HFFc6 (cell line): ENCODE measurements at regions not wholly inside any gene's neighbourhood (a gene's known extent, or its start where the extent isn't known, plus 50 kb on each side); places are given as distances from the start of the nearest gene placed in this dataset.
"Not testable (repeated sequence)": the region's sequence is repeated elsewhere in the genome, so short reads cannot be mapped to it uniquely, and the experiment has no call there.

ENCODE experiments used
- DNase-seq: peaks from one replicate; pipeline ENCODE4 v3.0.0-alpha.2; 2018
- H3K27ac Mint-ChIP-seq: 2 replicates; pipeline ENCODE4 v1.8.0; 2020; ENCODE audit warnings: mild to moderate bottlenecking, mixed read lengths
- H3K27me3 Mint-ChIP-seq: 2 replicates; pipeline ENCODE4 v1.8.0; 2021; ENCODE audit warnings: mild to moderate bottlenecking, moderate library complexity, mixed read lengths; ENCODE audit not compliant: insufficient read depth
- H3K36me3 Mint-ChIP-seq: 2 replicates; pipeline ENCODE4 v1.8.0; 2021; ENCODE audit warnings: low read depth, mixed read lengths
- H3K4me1 Mint-ChIP-seq: 2 replicates; pipeline ENCODE4 v1.8.0; 2020; ENCODE audit warnings: low read depth, mixed read lengths
- H3K4me3 Mint-ChIP-seq: 2 replicates; pipeline ENCODE4 v1.8.0; 2020; ENCODE audit warnings: mild to moderate bottlenecking, moderate library complexity, mixed read lengths
- H3K9me3 Mint-ChIP-seq: 2 replicates; pipeline ENCODE4 v1.8.0; 2020; ENCODE audit warnings: mild to moderate bottlenecking, mixed read lengths
- TF ChIP-seq, protein P1 (sequence below): fragments of 200-600 bp; sonication (generic); IDR thresholded peaks from 2 replicates; pipeline ENCODE4 v1.5.0; 2021; ENCODE audit warnings: antibody characterized with exemption, mild to moderate bottlenecking

DNA sequence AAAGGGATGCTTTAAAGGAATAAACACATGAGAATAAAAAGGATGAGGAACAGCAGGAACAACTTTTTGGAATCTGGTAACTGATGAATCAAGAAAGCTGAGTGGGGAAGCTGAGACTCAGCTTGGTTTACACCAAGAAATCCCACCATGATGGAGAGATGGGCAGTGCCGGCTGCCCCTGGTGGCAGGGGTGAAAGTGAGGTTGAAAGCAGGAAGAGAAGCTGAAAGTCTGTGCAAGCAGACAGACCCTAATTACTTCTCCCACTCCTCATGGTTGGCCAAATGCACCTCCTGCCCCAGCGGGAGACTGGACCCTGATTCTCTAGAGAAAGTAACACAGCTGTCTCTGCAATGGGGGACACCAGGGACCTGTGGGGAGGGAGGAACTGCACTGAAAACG, 57.6 kb upstream of the NANOS1 start:
- H3K27ac Mint-ChIP-seq, result no peak overlapping the region
- H3K27me3 Mint-ChIP-seq, result peaks cover 48% of the 10 kb centered on the region
- DNase-seq, result no peak
- H3K36me3 Mint-ChIP-seq, result peaks cover 5% of the 10 kb centered on the region
- H3K4me1 Mint-ChIP-seq, result no peaks in the 10 kb centered on the region
- H3K4me3 Mint-ChIP-seq, result no peak overlapping the region
- H3K9me3 Mint-ChIP-seq, result peaks cover 4% of the 10 kb centered on the region; the same call in 1 of the 2 replicates
- TF ChIP-seq, protein P1, sequence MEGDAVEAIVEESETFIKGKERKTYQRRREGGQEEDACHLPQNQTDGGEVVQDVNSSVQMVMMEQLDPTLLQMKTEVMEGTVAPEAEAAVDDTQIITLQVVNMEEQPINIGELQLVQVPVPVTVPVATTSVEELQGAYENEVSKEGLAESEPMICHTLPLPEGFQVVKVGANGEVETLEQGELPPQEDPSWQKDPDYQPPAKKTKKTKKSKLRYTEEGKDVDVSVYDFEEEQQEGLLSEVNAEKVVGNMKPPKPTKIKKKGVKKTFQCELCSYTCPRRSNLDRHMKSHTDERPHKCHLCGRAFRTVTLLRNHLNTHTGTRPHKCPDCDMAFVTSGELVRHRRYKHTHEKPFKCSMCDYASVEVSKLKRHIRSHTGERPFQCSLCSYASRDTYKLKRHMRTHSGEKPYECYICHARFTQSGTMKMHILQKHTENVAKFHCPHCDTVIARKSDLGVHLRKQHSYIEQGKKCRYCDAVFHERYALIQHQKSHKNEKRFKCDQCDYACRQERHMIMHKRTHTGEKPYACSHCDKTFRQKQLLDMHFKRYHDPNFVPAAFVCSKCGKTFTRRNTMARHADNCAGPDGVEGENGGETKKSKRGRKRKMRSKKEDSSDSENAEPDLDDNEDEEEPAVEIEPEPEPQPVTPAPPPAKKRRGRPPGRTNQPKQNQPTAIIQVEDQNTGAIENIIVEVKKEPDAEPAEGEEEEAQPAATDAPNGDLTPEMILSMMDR, result no peak

DNA sequence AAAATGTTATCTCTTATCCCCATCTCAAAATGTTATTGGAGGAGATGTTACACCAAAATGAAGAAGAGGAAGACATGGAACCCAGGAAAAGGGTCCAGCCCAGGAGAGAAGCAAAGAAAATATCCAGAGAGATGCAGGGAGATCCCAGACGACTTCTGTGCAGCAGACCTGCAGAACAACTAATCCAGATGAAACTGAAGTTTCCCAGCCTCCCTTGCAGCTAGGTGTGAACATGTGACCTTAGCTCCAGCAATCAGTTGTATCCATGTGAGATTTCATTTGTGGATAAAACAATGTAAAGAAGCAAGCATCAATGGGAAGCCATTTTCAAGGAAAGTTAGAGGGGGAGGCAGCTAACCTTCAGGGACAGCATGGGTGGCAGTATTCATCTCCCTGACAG, 55.8 kb upstream of the NANOS1 start:
- peaks cover 57% of the 10 kb centered on the region for H3K27me3 Mint-ChIP-seq
- no peak overlapping the region for H3K27ac Mint-ChIP-seq
- H3K4me1 Mint-ChIP-seq, result no peaks in the 10 kb centered on the region
- no peak overlapping the region for H3K4me3 Mint-ChIP-seq
- no peak for DNase-seq
- TF ChIP-seq, protein P1, result no peak
- peaks cover 5% of the 10 kb centered on the region for H3K36me3 Mint-ChIP-seq
- H3K9me3 Mint-ChIP-seq, result peaks cover 4% of the 10 kb centered on the region; the same call in 1 of the 2 replicates

DNA sequence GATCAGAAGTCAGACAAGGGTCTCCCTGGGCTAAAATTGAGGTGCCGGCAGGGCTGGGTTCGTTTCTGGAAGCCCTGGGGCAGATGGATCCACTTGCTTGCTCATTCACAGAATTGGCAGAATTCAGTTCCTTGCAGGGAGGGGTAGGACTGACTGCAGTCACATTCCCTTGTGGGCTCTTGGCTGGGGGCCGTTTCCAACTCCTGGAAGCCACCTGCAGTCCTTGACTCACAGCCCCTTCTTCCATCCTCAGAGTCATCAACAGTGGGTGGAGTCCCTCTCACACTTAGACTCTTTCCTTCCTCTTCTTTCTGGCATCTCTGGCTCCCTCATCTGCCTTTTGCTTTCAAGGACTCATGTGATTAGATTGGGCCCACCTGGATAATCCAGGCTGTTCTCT, 54.6 kb upstream of the NANOS1 start:
- H3K4me3 Mint-ChIP-seq, result no peak overlapping the region
- peaks cover 5% of the 10 kb centered on the region for H3K36me3 Mint-ChIP-seq
- H3K4me1 Mint-ChIP-seq, result no peaks in the 10 kb centered on the region
- DNase-seq, result no peak
- peaks cover 57% of the 10 kb centered on the region for H3K27me3 Mint-ChIP-seq
- TF ChIP-seq, protein P1, result no peak
- H3K27ac Mint-ChIP-seq, result no peak overlapping the region
- H3K9me3 Mint-ChIP-seq, result peaks cover 4% of the 10 kb centered on the region; the same call in 1 of the 2 replicates

DNA sequence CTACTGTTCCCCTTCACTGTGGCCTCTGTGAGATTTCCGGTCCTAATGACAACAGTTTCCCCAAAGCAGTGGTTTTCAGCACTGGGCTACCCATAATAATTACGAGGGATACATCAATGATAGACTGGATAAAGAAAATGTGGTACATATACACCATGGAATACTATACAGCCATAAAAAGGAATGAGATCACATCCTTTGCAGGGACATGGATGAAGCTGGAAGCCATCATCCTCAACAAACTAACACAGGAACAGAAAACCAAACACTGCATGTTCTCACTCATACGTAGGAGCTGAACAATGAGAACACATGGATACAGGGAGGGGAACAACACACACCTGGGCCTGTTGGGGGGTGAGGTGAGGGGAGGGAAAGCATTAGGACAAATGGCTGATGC, 53.3 kb upstream of the NANOS1 start:
- H3K27ac Mint-ChIP-seq, H3K9me3 Mint-ChIP-seq, H3K4me1 Mint-ChIP-seq, H3K4me3 Mint-ChIP-seq, DNase-seq, H3K36me3 Mint-ChIP-seq: not testable (repeated sequence)
- H3K27me3 Mint-ChIP-seq, result peaks cover 49% of the 10 kb centered on the region

DNA sequence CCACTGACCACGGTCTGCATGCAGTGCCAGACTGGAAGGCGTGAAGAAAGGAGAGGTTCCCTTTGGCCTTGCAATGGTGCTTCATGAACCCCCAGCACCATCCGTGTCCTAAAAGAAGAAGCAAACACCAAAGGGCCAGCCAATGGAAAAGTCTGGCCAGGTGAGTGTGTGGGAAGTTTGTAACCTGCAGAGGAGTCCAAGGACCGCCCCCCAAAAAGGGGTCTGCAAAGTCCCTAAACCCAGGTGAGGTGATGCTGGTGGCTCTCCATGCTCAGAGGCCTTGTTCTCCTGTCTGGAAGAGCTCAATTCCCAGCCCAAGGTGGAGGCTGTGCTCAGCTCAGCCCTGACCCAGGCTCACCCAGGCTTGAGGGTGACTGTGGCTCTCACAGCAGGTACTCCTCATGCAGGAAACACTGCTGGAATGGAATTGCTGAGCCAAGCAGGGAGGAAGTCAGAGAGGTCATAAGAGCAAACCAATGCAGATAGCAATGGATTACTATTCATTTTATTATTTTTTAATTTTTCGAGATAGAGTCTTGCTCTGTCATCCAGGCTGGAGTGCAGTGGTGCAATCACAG, 52.4 kb upstream of the NANOS1 start:
- DNase-seq, result no peak
- peaks cover 4% of the 10 kb centered on the region; the same call in 1 of the 2 replicates for H3K9me3 Mint-ChIP-seq
- H3K4me1 Mint-ChIP-seq, result no peaks in the 10 kb centered on the region
- peaks cover 54% of the 10 kb centered on the region for H3K27me3 Mint-ChIP-seq
- peaks cover 5% of the 10 kb centered on the region for H3K36me3 Mint-ChIP-seq
- H3K27ac Mint-ChIP-seq, result no peak overlapping the region
- TF ChIP-seq, protein P1, result no peak
- H3K4me3 Mint-ChIP-seq, result no peak overlapping the region

DNA sequence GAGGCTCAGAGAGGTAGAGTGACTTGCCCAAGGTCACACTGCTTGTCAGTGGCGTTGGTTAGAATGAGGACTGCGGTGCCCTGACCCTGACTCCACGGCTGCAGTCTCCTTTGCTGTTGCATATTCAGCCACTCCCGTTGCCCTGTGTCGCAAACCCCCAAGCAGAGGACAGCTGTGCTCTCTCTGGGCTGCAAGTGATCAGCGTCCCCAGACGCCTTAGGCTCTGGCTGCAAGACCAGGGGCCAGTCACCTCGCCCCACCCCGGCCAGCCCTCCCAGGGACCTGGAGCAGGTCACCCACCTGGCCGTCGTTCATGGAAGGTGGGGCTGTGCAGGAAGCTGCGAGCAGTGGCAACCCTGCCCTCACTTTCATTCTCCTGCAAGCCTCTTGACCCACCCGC, 51.7 kb upstream of the NANOS1 start:
- no peak overlapping the region for H3K27ac Mint-ChIP-seq

More for the DNA sequence above, 51.7 kb upstream of the NANOS1 start:
- peaks cover 4% of the 10 kb centered on the region; the same call in 1 of the 2 replicates for H3K9me3 Mint-ChIP-seq
- H3K36me3 Mint-ChIP-seq, result peaks cover 5% of the 10 kb centered on the region
- peaks cover 55% of the 10 kb centered on the region for H3K27me3 Mint-ChIP-seq
- no peaks in the 10 kb centered on the region for H3K4me1 Mint-ChIP-seq
- TF ChIP-seq, protein P1, result no peak
- no peak for DNase-seq
- H3K4me3 Mint-ChIP-seq, result no peak overlapping the region
